ENCODE measurements at regions not wholly inside any gene's neighbourhood (a gene's known extent, or its start where the extent isn't known, plus 50 kb on each side); places are given as distances from the start of the nearest gene placed in this dataset.

- TF ChIP-seq CTCF (IDR thresholded peaks at IDR 0.05) = no peak
- TF ChIP-seq POLR2A (IDR thresholded peaks at IDR 0.05) = no peak
Observed at GRCh38 chr9:81804306-81804705, 115.0 kb upstream of the TLE1 start.
